ENCODE measurements at regions not wholly inside any gene's neighbourhood (a gene's known extent, or its start where the extent isn't known, plus 50 kb on each side); places are given as distances from the start of the nearest gene placed in this dataset.

DNA sequence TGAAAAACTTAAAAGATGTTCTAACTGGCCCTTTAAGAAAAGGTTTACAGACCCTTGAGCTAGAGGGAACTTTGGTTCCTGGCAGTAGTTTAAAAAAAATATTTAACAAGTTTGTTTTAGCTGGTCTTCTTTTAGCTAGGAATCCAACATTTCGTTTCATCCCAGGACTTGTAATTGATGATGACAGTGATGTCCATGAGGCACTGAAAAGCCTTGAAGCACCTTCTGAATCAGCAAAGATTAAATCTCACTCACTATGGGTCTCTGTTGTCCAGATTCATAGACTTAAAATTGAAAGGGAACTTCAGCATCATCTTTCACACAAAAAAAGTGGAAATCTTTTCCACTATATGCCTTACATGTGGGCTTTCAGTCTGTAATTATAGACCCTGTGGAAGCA is 102.9 kb upstream of the ETAA1 start:
- CTCF ChIA-PET, result no interaction called here
- H3K36me3 Mint-ChIP-seq (ENCODE audit: low read depth), result no peaks in the 10 kb centered on the region
- DNase-seq, result no peak
- H3K27ac Mint-ChIP-seq, result no peak overlapping the region
- no peaks in the 10 kb centered on the region for H3K4me1 Mint-ChIP-seq (ENCODE audit: low read depth)
- H3K9me3 Mint-ChIP-seq, result no peaks in the 10 kb centered on the region
- intact Hi-C loops (cut with micrococcal nuclease), result no loop called here
- H3K27me3 Mint-ChIP-seq (ENCODE audit: low read depth), result peaks cover 12% of the 10 kb centered on the region
- no peak overlapping the region for H3K4me3 Mint-ChIP-seq

DNA sequence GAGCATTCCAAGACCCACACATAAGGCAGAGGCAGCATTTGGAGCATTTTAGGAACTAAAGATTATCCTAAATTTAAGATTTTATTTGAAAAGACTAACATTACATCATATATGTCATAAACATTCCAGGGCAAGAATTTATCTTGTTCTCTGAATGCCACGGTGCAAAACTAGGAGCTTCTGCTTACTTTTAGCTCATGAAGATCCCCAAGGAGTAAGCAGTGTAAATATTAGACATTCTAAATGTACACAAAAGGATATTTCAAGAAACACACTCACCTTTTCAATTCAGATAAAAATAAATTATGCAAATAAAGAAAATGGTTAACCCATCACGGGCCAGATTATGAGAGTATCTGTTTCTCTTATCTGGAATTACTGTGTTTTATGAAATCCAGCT is 101.7 kb upstream of the ETAA1 start:
- intact Hi-C loops (cut with micrococcal nuclease), result no loop called here
- no peaks in the 10 kb centered on the region for H3K4me1 Mint-ChIP-seq (ENCODE audit: low read depth)
- H3K27me3 Mint-ChIP-seq (ENCODE audit: low read depth), result peaks cover 13% of the 10 kb centered on the region
- no peak overlapping the region for H3K27ac Mint-ChIP-seq
- no peak for DNase-seq
- H3K36me3 Mint-ChIP-seq (ENCODE audit: low read depth), result no peaks in the 10 kb centered on the region
- CTCF ChIA-PET, result no interaction called here
- H3K9me3 Mint-ChIP-seq, result no peaks in the 10 kb centered on the region
- no peak overlapping the region for H3K4me3 Mint-ChIP-seq

DNA sequence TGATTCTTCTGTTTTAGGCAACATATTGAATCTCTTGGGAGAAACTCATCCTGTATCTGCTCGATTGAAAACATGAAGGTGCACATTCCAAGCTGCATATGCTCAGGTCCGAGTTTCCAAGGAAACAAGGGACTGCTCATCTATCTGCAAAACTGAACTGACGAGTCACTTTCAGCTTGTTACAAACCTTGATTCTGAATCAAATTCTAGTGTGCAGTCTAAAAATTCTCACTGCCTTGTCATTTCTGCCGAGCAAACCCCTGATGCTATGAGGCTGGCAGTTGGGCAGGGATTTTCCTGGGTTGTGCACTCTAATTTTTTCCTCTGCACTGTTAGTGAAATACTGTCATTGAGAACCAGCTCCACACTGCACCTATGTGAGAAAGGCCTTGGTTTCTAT is 101.3 kb upstream of the ETAA1 start:
- Mint-ChIP-seq H3K27ac (no peak overlapping the region), H3K4me1 (ENCODE audit: low read depth) (no peaks in the 10 kb centered on the region), H3K9me3 (no peaks in the 10 kb centered on the region), H3K36me3 (ENCODE audit: low read depth) (no peaks in the 10 kb centered on the region), H3K27me3 (ENCODE audit: low read depth) (peaks cover 11% of the 10 kb centered on the region), H3K4me3 (no peak overlapping the region)
- intact Hi-C loops (cut with micrococcal nuclease), result no loop called here
- CTCF ChIA-PET, result no interaction called here
- no peak for DNase-seq

DNA sequence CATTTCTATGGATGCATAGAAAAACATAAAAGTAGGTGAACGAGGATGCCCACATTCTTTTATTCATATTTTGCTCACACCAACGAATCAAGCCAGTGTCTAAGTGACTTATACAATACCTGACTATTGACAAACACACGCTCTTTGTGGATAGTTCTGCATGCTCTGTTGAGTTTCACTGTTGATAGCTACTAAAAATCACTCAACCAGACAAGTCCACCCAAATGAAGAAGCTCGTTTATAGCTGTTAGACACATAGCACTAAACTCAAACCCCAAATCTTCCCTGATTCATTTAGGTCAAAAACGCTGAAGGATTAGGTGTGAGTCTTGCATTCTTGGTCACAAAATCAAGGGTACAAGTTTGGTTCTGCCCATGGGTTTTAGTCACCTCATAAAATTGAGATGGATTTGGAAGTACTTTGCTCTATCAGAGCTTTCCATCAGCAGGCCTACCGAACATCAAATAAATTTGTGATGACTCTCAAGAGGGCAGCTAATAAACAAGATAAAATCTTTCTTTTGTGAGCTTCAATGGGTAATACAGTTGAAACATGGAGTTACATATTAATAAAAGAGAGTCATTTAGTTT is 92.7 kb upstream of the ETAA1 start:
- no peaks in the 10 kb centered on the region for H3K4me1 Mint-ChIP-seq (ENCODE audit: low read depth)
- H3K27ac Mint-ChIP-seq, result no peak overlapping the region
- peaks cover 3% of the 10 kb centered on the region for H3K27me3 Mint-ChIP-seq (ENCODE audit: low read depth)
- no peak overlapping the region for H3K4me3 Mint-ChIP-seq
- DNase-seq, result no peak
- CTCF ChIA-PET, result no interaction called here
- intact Hi-C loops (cut with micrococcal nuclease), result no loop called here
- no peaks in the 10 kb centered on the region for H3K9me3 Mint-ChIP-seq
- no peaks in the 10 kb centered on the region for H3K36me3 Mint-ChIP-seq (ENCODE audit: low read depth)

DNA sequence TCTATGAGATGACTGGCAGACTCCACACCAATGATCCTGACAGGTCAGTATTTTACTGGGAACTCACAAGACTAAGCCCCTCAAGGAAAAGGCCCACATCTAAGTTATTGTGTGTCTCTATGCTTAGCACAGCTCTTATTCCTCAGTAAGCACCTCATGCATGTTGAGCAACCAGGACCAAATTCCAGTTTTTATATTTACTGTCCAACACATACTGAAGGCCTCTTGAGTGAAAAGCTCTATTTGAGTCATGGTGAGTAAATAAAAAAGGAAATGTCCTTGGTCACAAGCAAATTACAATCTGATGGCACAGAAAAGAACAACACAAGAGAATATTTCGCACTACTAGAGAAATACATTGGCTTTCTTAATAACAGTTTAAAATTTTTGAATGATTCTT is 87.9 kb upstream of the ETAA1 start:
- H3K27ac Mint-ChIP-seq, result no peak overlapping the region
- H3K4me3 Mint-ChIP-seq, result no peak overlapping the region
- no peaks in the 10 kb centered on the region for H3K27me3 Mint-ChIP-seq (ENCODE audit: low read depth)
- H3K9me3 Mint-ChIP-seq, result no peaks in the 10 kb centered on the region
- intact Hi-C loops (cut with micrococcal nuclease), result no loop called here
- no peaks in the 10 kb centered on the region for H3K4me1 Mint-ChIP-seq (ENCODE audit: low read depth)
- DNase-seq, result no peak
- no peaks in the 10 kb centered on the region for H3K36me3 Mint-ChIP-seq (ENCODE audit: low read depth)
- CTCF ChIA-PET, result no interaction called here

DNA sequence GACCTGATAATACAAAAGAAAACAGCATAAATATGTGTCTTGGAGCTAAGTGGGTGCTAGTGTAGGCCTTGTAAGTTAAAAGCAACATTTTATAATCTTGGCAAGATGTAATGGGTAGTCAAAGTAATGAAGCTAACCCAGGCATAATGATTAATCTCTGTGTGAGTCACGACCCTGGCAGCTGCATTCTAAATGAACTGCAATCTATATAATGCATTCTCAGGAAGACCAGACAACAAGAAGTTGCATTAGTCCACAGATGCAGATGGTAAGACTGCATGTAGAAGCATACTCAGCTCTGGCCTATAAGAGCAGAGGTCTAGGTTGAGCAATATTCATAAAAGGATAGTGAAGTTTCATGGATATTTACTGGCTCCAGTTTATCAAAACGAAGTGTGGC is 85.6 kb upstream of the ETAA1 start:
- Mint-ChIP-seq H3K9me3 (no peaks in the 10 kb centered on the region), H3K4me3 (no peak overlapping the region), H3K4me1 (ENCODE audit: low read depth) (no peaks in the 10 kb centered on the region), H3K27ac (no peak overlapping the region), H3K27me3 (ENCODE audit: low read depth) (no peaks in the 10 kb centered on the region), H3K36me3 (ENCODE audit: low read depth) (no peaks in the 10 kb centered on the region)
- CTCF ChIA-PET, result no interaction called here
- DNase-seq, result no peak
- intact Hi-C loops (cut with micrococcal nuclease), result no loop called here

DNA sequence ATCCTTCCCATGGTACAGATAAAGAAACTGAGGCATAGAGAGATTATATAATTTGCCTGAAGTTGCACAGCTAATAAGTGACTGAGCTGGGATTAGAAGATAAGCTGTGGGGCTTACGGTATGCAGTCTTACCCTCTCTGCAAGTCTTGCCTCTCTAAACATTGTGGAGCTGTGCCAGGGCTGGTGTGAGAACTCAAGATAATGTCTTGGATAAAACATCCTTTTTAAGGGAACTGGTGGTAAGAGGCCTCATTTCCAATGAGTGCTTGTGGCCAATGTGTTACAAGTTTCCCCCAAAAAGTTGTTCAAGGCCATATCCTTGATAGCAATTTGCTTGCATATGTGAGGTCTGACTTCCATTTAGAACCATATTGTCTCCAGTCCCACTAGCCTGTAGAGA is 84.3 kb upstream of the ETAA1 start:
- CTCF ChIA-PET, result interaction anchor here (0.6 kb wide), 1 partner anchor 453 kb away, joined by 3 read pairs; no protein-coding TSS in a partner anchor
- intact Hi-C loops (cut with micrococcal nuclease), result no loop called here
- no peaks in the 10 kb centered on the region for H3K27me3 Mint-ChIP-seq (ENCODE audit: low read depth)
- H3K27ac Mint-ChIP-seq, result no peak overlapping the region
- H3K36me3 Mint-ChIP-seq (ENCODE audit: low read depth), result no peaks in the 10 kb centered on the region
- no peaks in the 10 kb centered on the region for H3K9me3 Mint-ChIP-seq
- no peak overlapping the region for H3K4me3 Mint-ChIP-seq
- H3K4me1 Mint-ChIP-seq (ENCODE audit: low read depth), result no peaks in the 10 kb centered on the region
- DNase-seq, result no peak

DNA sequence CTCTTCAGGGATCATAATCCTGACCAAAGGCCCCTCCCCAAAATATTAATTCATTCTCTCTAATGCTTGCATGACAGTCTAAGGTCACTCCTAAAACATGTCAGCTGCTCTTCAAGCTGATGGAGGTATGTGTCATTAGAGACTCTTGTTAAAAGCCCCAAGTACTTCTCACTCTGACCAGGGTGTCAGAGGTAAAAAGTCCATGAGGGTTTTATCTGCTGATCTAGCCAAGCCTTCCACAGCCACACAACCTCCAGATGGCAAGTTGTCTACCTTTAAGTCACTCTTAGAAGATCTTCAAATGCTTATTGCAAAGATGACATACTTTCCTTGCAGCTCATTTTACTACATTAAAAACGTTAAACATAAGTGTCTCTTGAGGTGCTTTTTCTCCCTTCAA is 83.6 kb upstream of the ETAA1 start:
- H3K4me3 Mint-ChIP-seq, result no peak overlapping the region
- CTCF ChIA-PET, result no interaction called here
- intact Hi-C loops (cut with micrococcal nuclease), result no loop called here
- no peaks in the 10 kb centered on the region for H3K36me3 Mint-ChIP-seq (ENCODE audit: low read depth)
- no peaks in the 10 kb centered on the region for H3K27me3 Mint-ChIP-seq (ENCODE audit: low read depth)
- H3K4me1 Mint-ChIP-seq (ENCODE audit: low read depth), result no peaks in the 10 kb centered on the region
- no peak overlapping the region for H3K27ac Mint-ChIP-seq
- no peak for DNase-seq
- H3K9me3 Mint-ChIP-seq, result no peaks in the 10 kb centered on the region

DNA sequence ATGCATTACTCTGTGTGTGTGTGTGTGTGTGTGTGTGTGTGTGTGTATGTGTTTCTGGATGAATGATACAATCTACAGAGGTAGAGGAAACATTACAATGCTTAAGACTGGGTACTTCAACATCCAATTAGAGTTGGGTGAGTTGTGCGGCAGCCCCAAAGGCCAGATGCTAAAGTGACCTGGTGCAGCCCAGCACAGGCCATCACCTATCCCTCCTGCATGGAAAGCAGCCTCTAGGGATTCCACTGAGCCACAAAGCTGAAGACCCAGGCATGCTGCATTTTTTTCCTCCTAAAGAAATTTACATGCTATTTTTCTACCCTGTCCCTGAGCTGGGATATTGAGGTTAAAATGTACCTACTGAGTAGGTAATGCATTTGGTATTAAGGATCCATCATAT is 79.1 kb upstream of the ETAA1 start:
- DNase-seq, result no peak
- no peaks in the 10 kb centered on the region for H3K36me3 Mint-ChIP-seq (ENCODE audit: low read depth)
- no peaks in the 10 kb centered on the region for H3K4me1 Mint-ChIP-seq (ENCODE audit: low read depth)
- H3K9me3 Mint-ChIP-seq, result no peaks in the 10 kb centered on the region
- CTCF ChIA-PET, result no interaction called here
- intact Hi-C loops (cut with micrococcal nuclease), result no loop called here
- no peaks in the 10 kb centered on the region for H3K27me3 Mint-ChIP-seq (ENCODE audit: low read depth)
- no peak overlapping the region for H3K27ac Mint-ChIP-seq
- H3K4me3 Mint-ChIP-seq, result no peak overlapping the region

DNA sequence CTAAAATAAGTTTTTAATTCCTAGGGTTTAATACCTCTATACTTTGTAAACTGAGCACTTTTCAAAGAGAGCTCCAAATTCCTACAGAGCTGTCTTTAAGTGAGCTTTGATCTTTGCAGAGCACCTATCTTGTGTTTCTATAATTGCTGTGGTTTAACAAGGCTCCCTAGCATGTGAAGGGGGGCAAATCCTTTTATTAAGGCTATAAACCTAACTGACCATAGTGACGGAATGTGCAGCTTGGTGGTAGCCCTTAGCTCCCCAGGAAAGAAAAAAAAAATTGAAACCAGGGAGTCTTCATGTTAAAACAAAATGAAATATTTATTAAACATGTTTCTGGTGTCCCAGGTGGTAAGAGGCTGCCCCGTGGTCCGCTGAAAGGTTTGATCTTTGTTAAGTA is 78.6 kb upstream of the ETAA1 start:
- CTCF ChIA-PET, result no interaction called here

DNA sequence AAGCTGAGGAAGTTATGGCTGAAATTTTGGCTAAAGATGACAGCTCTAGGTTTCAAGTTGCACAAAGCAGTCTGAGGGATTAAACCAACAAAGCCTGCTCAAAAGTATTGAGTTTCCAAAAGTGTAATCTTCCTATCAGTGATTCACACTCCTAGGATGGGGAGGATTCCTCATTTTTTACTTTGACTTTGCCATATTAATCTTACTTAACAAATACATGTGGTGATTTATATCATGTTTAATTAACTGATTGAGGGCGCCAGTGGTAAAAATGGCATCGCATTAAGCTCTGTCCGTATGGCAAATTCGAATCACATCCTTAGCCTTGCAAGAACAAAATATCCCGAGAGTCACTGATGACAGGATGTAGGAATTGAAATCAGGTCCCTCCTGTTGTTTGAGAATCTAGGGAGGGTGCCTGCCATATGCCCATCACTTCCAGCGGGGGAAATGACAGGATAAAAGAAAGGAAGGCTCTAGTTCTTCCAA is 78.1 kb upstream of the ETAA1 start:
- intact Hi-C loops (cut with micrococcal nuclease), result no loop called here
- Mint-ChIP-seq H3K27ac (no peak overlapping the region), H3K4me1 (ENCODE audit: low read depth) (no peaks in the 10 kb centered on the region), H3K9me3 (no peaks in the 10 kb centered on the region), H3K27me3 (ENCODE audit: low read depth) (no peaks in the 10 kb centered on the region), H3K4me3 (no peak overlapping the region), H3K36me3 (ENCODE audit: low read depth) (no peaks in the 10 kb centered on the region)
- DNase-seq, result no peak
- CTCF ChIA-PET, result no interaction called here

More for the DNA sequence above, 78.6 kb upstream of the ETAA1 start:
- intact Hi-C loops (cut with micrococcal nuclease), result no loop called here
- Mint-ChIP-seq H3K27ac (no peak overlapping the region), H3K27me3 (ENCODE audit: low read depth) (no peaks in the 10 kb centered on the region), H3K4me1 (ENCODE audit: low read depth) (no peaks in the 10 kb centered on the region), H3K9me3 (no peaks in the 10 kb centered on the region), H3K36me3 (ENCODE audit: low read depth) (no peaks in the 10 kb centered on the region), H3K4me3 (no peak overlapping the region)
- DNase-seq, result no peak

DNA sequence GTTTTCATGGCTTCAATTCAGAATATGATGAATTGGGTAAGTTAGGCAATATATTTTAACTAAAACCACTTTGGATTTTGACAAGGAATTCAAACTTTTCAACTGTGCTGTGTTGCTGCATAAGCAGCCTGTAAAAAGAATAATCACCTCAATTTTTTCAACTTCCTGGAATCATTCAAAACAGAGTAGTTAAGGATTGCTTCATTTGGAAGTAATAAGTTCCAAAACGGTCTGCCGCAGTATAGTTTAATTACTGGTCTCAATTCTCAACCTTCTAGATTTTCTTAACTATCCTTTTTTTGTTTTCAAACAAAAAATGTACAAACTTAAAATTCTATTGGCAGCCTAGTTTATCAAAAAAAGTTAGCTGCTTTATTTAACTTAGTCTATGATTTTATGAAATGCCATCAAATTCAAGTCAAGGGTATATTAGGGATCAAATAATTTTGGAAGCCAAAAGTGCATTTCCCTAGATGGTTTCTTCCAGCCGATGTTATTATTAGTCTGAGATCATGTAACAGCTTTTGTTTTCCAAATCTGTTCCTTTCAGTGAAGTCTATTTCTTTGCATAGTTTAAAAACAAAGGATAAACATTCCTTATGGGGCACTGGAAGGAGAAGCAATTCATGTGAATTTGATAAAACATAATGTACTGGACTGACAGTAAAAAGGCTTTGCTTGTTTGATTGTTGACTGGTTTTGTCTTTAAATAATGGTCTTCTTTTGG is 76.1 kb upstream of the ETAA1 start:
- CTCF ChIA-PET, result no interaction called here
- Mint-ChIP-seq H3K27me3 (ENCODE audit: low read depth) (no peaks in the 10 kb centered on the region), H3K9me3 (no peaks in the 10 kb centered on the region), H3K4me1 (ENCODE audit: low read depth) (no peaks in the 10 kb centered on the region), H3K27ac (no peak overlapping the region), H3K36me3 (ENCODE audit: low read depth) (no peaks in the 10 kb centered on the region), H3K4me3 (no peak overlapping the region)
- DNase-seq, result no peak
- intact Hi-C loops (cut with micrococcal nuclease), result no loop called here

DNA sequence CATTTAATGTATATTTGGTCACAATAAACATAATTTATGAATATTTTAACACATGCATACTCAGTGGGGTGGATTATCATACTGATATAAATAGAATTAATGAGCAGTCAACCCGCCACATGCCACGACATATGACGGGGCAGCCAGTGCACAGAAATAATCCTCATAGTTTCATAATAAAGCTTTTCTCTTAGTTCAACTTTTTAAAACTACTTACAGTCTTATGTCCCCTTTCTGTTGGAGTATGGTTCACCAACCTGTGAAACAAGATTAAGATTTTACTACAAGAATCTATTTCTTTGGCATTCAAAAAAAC is 75.6 kb upstream of the ETAA1 start:
- Mint-ChIP-seq H3K27ac (no peak overlapping the region), H3K4me1 (ENCODE audit: low read depth) (no peaks in the 10 kb centered on the region), H3K27me3 (ENCODE audit: low read depth) (no peaks in the 10 kb centered on the region), H3K4me3 (no peak overlapping the region), H3K36me3 (ENCODE audit: low read depth) (no peaks in the 10 kb centered on the region), H3K9me3 (no peaks in the 10 kb centered on the region)
- CTCF ChIA-PET, result no interaction called here
- intact Hi-C loops (cut with micrococcal nuclease), result no loop called here
- DNase-seq, result no peak
